ENCODE measurements at regions not wholly inside any gene's neighbourhood (a gene's known extent, or its start where the extent isn't known, plus 50 kb on each side); places are given as distances from the start of the nearest gene placed in this dataset.

DNA sequence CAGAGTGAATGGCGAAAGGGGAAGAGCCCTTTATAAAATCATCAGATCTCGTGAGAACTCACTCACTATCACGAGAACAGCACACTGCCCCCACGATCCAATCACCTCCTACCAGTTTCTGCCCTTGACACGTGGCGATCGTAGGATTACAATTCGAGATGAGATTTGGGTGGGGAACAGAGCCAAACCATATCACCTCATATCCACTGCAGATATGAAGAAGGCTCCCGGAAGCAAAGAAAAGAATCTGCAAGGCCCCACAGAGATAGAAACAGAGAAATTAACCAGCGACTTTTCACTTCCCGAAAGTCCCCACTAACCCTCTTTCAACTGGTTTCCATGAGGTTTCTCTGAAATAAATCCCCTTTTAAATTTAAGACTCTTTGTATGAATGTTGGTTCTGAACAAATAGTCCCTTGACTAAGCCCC is 86.2 kb upstream of the IRF2BP2 start:
- peaks cover 7% of the 10 kb centered on the region for H3K4me1 ChIP-seq
- ATAC-seq = no peak
- no peaks in the 10 kb centered on the region for H3K27me3 ChIP-seq
- TF ChIP-seq CTCF (IDR thresholded peaks at IDR 0.05) = no peak
- no peak overlapping the region for H3K27ac ChIP-seq
- no peak overlapping the region for H3K4me3 ChIP-seq
- H3K9me3 ChIP-seq = no peaks in the 10 kb centered on the region
- intact Hi-C loops (cut with DNase I) = no loop called here
- H3K36me3 ChIP-seq = no peaks in the 10 kb centered on the region
- DNase-seq = no peak

GRCh38 chr1:234694661-234695060 is 84.7 kb upstream of the IRF2BP2 start:
- H3K4me1 ChIP-seq = peaks cover 2% of the 10 kb centered on the region
- no peaks in the 10 kb centered on the region for H3K36me3 ChIP-seq
- H3K4me3 ChIP-seq = no peak overlapping the region
- ATAC-seq = no peak
- H3K9me3 ChIP-seq = no peaks in the 10 kb centered on the region
- no peak overlapping the region for H3K27ac ChIP-seq
- no peak for DNase-seq
- no peak for TF ChIP-seq CTCF (IDR thresholded peaks at IDR 0.05)
- no peaks in the 10 kb centered on the region for H3K27me3 ChIP-seq
- intact Hi-C loops (cut with DNase I) = no loop called here

DNA sequence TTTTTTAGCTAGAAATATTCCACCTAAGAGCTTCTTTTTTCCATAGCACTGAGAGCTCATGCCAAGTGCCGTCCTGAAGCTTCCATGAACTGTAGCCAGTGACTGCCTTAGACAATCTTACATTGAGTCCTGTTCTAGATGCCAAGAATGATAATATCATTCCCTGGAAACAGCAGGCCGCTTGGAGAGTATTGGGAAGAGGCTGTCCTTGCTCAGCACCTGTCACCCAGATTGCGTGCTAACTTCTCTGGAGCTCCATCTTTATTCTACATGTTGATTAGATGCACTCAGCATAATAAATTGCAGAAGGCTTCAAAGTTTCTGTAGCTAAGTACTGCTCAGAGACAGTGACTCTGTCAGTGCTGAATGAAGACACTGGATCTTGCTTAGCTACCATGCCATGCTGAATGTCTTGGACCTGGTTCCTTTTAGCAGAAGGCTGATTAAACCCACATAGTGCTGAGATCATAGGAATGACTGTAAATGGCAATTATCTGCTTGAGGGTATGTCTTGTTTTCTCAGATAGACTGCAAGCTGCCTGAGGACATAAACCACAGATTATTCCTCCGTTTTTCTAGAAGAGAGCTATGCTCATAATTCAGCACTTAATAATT is 83.1 kb upstream of the IRF2BP2 start:
- ATAC-seq (no peak), DNase-seq (no peak)
- H3K36me3 ChIP-seq = no peaks in the 10 kb centered on the region
- H3K4me3 ChIP-seq = no peak overlapping the region
- no peak for TF ChIP-seq CTCF (IDR thresholded peaks at IDR 0.05)
- no peak overlapping the region for H3K27ac ChIP-seq
- H3K27me3 ChIP-seq = no peaks in the 10 kb centered on the region
- intact Hi-C loops (cut with DNase I) = no loop called here
- H3K4me1 ChIP-seq = no peaks in the 10 kb centered on the region
- no peaks in the 10 kb centered on the region for H3K9me3 ChIP-seq

DNA sequence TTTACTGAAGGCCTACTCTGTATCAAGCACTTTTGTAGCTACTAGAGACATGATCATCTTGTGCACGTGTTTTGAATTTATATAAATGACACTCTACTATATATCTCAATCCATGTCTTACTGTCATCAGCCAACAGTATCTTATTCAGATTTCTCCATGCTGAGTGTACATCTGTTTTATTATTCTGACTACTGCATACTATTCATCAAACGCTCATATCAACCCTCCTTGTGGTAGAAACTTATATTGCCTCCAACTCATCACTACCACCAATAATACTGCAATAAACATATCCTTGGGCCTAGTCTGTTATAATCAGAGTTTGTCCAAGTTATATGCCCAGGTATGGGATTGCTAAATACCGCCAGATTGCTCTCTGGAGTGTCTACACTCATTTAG is 81.6 kb upstream of the IRF2BP2 start:
- Histone ChIP-seq H3K4me3 (no peak overlapping the region), H3K27ac (no peak overlapping the region), H3K4me1 (no peaks in the 10 kb centered on the region), H3K9me3 (no peaks in the 10 kb centered on the region), H3K36me3 (no peaks in the 10 kb centered on the region), H3K27me3 (no peaks in the 10 kb centered on the region)
- DNase-seq = no peak
- TF ChIP-seq CTCF (IDR thresholded peaks at IDR 0.05) = peak; percentile 5
- intact Hi-C loops (cut with DNase I) = no loop called here
- ATAC-seq = no peak

- intact Hi-C loops (cut with DNase I) = no loop called here
- ATAC-seq (peak; percentile 37), DNase-seq (no peak)
- Histone ChIP-seq H3K9me3 (no peaks in the 10 kb centered on the region), H3K27me3 (no peaks in the 10 kb centered on the region), H3K27ac (no peak overlapping the region), H3K36me3 (no peaks in the 10 kb centered on the region), H3K4me1 (no peaks in the 10 kb centered on the region), H3K4me3 (no peak overlapping the region)
- TF ChIP-seq CTCF (IDR thresholded peaks at IDR 0.05) = no peak
These were observed 80.9 kb upstream of the IRF2BP2 start for GRCh38 chr1:234690872-234691271.

GRCh38 chr1:234689236-234689635 is 79.3 kb upstream of the IRF2BP2 start:
- DNase-seq (no peak), ATAC-seq (no peak)
- no peak for TF ChIP-seq CTCF (IDR thresholded peaks at IDR 0.05)
- H3K9me3 ChIP-seq = no peaks in the 10 kb centered on the region
- no peaks in the 10 kb centered on the region for H3K27me3 ChIP-seq
- peaks cover 5% of the 10 kb centered on the region for H3K4me1 ChIP-seq
- no peak overlapping the region for H3K27ac ChIP-seq
- no peak overlapping the region for H3K4me3 ChIP-seq
- H3K36me3 ChIP-seq = no peaks in the 10 kb centered on the region
- intact Hi-C loops (cut with DNase I) = no loop called here
